Prostate gland (tissue), 2 donors: ENCODE measurements at regions not wholly inside any gene's neighbourhood (a gene's known extent, or its start where the extent isn't known, plus 50 kb on each side); places are given as distances from the start of the nearest gene placed in this dataset.

Experiments
- DNase-seq: peaks from one replicate; pipeline ENCODE4 v3.0.0-alpha.2; 2019; ENCODE audit warnings: low spot score
- H3K27ac ChIP-seq, 2 donors: fragments of 200-600 bp; sonication (generic); 2 replicates each; pipeline ENCODE4 v1.5.1; 2017 to 2019
- H3K27me3 ChIP-seq: fragments of 200-600 bp; sonication (generic); replicated peaks from 2 replicates; pipeline ENCODE4 v1.5.1; 2019; ENCODE audit not compliant: insufficient read depth
- H3K36me3 ChIP-seq, 2 donors: fragments of 200-600 bp; sonication (generic); 1 replicate in 1 of 2; 2 replicates in 1 of 2; pipeline versions ENCODE4 v1.5.1 to v1.8.1; 2017 to 2019
- H3K4me1 ChIP-seq: fragments of 200-600 bp; sonication (generic); replicated peaks from 2 replicates; pipeline ENCODE4 v1.5.1; 2019
- H3K4me3 ChIP-seq, 2 donors: fragments of 200-600 bp; sonication (generic); 2 replicates each; pipeline ENCODE4 v1.5.1; 2017 to 2019
- H3K9me3 ChIP-seq: fragments of 200-600 bp; sonication (generic); 2 replicates; pipeline ENCODE4 v1.5.1; 2017
- CTCF ChIP-seq, 4 experiments: fragments of 200-600 bp in 2 of 4; fragments of 450-650 bp in 2 of 4; sonication (generic) in 2 of 4; IDR thresholded peaks; 1 replicate in 3 of 4; 2 replicates in 1 of 4; pipeline ENCODE4 v1.5.1; 2016 to 2019; ENCODE audit warnings: antibody characterized with exemption in 4 of 4, mild to moderate bottlenecking in 2 of 4, moderate library complexity in 2 of 4
- POLR2A ChIP-seq: fragments of 450-650 bp; IDR thresholded peaks from one replicate; pipeline ENCODE4 v1.6.1; 2016; ENCODE audit warnings: antibody characterized with exemption, mild to moderate bottlenecking
- POLR2AphosphoS5 ChIP-seq: sonication (generic); formaldehyde crosslinking; IDR thresholded peaks from one replicate; pipeline ENCODE4 v1.6.1; 2017; ENCODE audit warnings: antibody characterized with exemption
- WGBS: methylation state at CpG from one replicate; pipeline ENCODE4 v1.1.5; 2018; 5-methylcytosine and 5-hydroxymethylcytosine counted together
- intact Hi-C: fragments of 100-400 bp; cut with DNase I; formaldehyde crosslinking; loops from one replicate; pipeline ENCODE4 v1.14.2; 2022

GRCh38 chr17:27153005-27153404 is 140.9 kb upstream of the WSB1 start:
- Histone ChIP-seq H3K36me3 (no peaks in the 10 kb centered on the region), H3K9me3 (no peaks in the 10 kb centered on the region), H3K27me3 (no peaks in the 10 kb centered on the region), H3K4me3 (no peak overlapping the region), H3K27ac (no peak overlapping the region), H3K4me1 (no peaks in the 10 kb centered on the region)
- WGBS: 89% methylated on average over 4 of the region's 4 CpGs
- DNase-seq: no peak
- intact Hi-C loops: no loop called here
- no peak for TF ChIP-seq POLR2AphosphoS5
- TF ChIP-seq POLR2A: no peak
- no peak for TF ChIP-seq CTCF (IDR thresholded peaks at IDR 0.05)

- Histone ChIP-seq H3K4me1 (no peaks in the 10 kb centered on the region), H3K27me3 (no peaks in the 10 kb centered on the region), H3K9me3 (no peaks in the 10 kb centered on the region), H3K36me3 (no peaks in the 10 kb centered on the region), H3K27ac (no peak overlapping the region), H3K4me3 (no peak overlapping the region)
- no peak for DNase-seq
- 91% methylated on average over 15 of the region's 15 CpGs for WGBS
- TF ChIP-seq POLR2A: no peak
- TF ChIP-seq POLR2AphosphoS5: no peak
- no peak for TF ChIP-seq CTCF (IDR thresholded peaks at IDR 0.05)
- intact Hi-C loops: no loop called here
Measured at GRCh38 chr17:27155866-27156265, 138.0 kb upstream of the WSB1 start.

- Histone ChIP-seq H3K4me1 (no peaks in the 10 kb centered on the region), H3K27me3 (no peaks in the 10 kb centered on the region), H3K4me3 (no peak overlapping the region), H3K36me3 (no peaks in the 10 kb centered on the region), H3K9me3 (no peaks in the 10 kb centered on the region), H3K27ac (no peak overlapping the region)
- no peak for TF ChIP-seq CTCF (IDR thresholded peaks at IDR 0.05)
- no peak for TF ChIP-seq POLR2A
- no peak for TF ChIP-seq POLR2AphosphoS5
- DNase-seq: no peak
- 89% methylated on average over 8 of the region's 8 CpGs for WGBS
- intact Hi-C loops: no loop called here
Measured at GRCh38 chr17:27157297-27157696, 136.6 kb upstream of the WSB1 start.

DNA sequence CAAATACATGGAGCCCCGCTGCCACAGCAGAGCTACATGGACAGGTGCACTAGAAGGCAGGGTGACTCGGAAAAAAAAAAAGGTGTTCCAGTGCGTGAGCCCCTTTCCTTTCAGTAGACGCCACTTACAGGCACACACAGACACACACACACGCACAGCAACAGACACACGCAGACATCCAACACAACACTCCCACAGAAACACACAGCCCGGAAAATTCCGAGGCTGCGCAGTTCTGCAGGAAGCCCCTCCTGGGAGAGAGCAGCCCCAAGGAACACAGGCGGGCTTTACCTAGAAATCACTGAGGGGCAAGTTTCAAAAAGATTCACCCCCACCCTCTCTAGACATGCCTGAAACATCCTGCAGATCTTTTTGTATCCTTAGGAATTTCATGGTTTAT is 136.0 kb upstream of the WSB1 start:
- intact Hi-C loops: no loop called here
- WGBS: 90% methylated on average over 10 of the region's 10 CpGs

More for the DNA sequence above, 136.0 kb upstream of the WSB1 start:
- DNase-seq: no peak
- TF ChIP-seq CTCF (IDR thresholded peaks at IDR 0.05) (no peak), POLR2AphosphoS5 (no peak), POLR2A (no peak)
- Histone ChIP-seq H3K27me3 (no peaks in the 10 kb centered on the region), H3K27ac (no peak overlapping the region), H3K9me3 (no peaks in the 10 kb centered on the region), H3K4me1 (no peaks in the 10 kb centered on the region), H3K36me3 (no peaks in the 10 kb centered on the region), H3K4me3 (no peak overlapping the region)
